GM18868 (cell line): ENCODE measurements at regions not wholly inside any gene's neighbourhood (a gene's known extent, or its start where the extent isn't known, plus 50 kb on each side); places are given as distances from the start of the nearest gene placed in this dataset.

Experiments used
- ATAC-seq: cut with Tn5 transposase; IDR thresholded peaks from one replicate; pipeline ENCODE4 v1.9.1; 2021; ENCODE audit warnings: mild to moderate bottlenecking, moderate library complexity; ENCODE audit not compliant: unreplicated experiment

GRCh38 chr17:73782641-73783381, 138.6 kb upstream of the SDK2 start:
- no peak for ATAC-seq

- no peak for ATAC-seq
Measured at GRCh38 chr17:73783382-73783766, 139.1 kb upstream of the SDK2 start.

- ATAC-seq = no peak
Measured at GRCh38 chr17:73783945-73784603, 139.8 kb upstream of the SDK2 start.

- no peak for ATAC-seq
Measured at GRCh38 chr17:73785496-73785895, 141.3 kb upstream of the SDK2 start.

GRCh38 chr17:73785958-73786743, 141.9 kb upstream of the SDK2 start:
- no peak for ATAC-seq

- ATAC-seq = no peak
Measured at GRCh38 chr17:73787076-73788059, 143.1 kb upstream of the SDK2 start.

DNA sequence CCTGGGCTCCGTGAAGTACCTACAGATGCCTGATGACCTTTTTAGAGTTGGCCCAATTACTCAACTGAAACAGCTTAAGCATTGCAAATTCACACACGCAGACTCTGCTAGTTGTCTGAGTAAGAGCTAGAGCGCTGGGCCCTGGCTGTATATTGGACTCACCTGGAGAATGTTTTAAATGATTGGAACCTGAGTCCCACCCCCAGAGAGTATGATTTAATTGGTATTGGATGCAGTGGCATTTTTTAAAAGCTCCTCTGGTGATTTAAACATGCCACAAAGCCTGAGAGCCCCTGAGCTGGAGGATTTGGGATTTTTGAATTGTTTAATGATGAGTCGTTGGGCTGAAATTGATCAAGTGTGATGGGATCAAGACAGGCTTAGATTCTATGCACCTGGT, 143.9 kb upstream of the SDK2 start:
- ATAC-seq = no peak

GRCh38 chr17:73791121-73791520, 146.9 kb upstream of the SDK2 start:
- ATAC-seq = no peak

- no peak for ATAC-seq
Measured at GRCh38 chr17:73791631-73792030, 147.4 kb upstream of the SDK2 start.

- no peak for ATAC-seq
Measured at GRCh38 chr17:73792994-73793393, 148.7 kb upstream of the SDK2 start.

DNA sequence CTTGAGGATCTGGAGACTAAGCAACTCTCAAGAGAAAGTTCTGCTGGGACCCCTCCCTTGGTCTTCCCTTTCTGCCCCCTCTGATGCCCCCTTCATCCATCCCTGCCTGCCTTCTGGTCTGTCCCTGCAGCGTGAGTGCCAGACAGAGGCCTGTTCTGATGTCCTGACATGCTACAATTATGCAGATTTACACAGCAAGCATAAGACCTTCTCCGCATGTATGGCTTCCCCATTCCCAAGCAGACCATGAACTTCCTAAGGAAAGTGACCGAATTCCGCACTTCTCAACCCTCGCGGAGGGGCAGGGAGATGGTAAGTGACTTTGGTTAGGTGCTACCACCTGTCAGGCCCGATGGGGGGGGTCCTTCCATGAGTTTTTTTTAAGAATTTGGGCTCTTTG, 150.1 kb upstream of the SDK2 start:
- no peak for ATAC-seq

DNA sequence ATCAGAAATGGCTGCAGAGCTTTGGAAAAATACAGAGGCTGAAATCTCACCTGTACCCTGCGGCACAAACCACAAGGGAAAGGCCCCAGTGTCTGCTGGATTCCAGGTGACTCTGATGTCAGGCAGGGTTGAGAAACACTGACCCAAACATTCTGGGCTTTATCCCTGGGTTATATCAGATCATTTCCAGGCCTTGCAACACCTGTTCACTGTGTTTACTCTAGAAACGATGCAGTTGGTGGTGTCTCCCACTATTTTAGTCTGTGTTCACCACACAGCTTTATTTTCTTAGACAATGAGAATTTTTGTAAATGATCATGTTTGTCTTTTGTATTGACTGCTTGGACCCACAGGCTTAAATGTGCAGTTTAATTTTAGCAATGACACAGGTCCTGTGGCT, 151.5 kb upstream of the SDK2 start:
- ATAC-seq = no peak

DNA sequence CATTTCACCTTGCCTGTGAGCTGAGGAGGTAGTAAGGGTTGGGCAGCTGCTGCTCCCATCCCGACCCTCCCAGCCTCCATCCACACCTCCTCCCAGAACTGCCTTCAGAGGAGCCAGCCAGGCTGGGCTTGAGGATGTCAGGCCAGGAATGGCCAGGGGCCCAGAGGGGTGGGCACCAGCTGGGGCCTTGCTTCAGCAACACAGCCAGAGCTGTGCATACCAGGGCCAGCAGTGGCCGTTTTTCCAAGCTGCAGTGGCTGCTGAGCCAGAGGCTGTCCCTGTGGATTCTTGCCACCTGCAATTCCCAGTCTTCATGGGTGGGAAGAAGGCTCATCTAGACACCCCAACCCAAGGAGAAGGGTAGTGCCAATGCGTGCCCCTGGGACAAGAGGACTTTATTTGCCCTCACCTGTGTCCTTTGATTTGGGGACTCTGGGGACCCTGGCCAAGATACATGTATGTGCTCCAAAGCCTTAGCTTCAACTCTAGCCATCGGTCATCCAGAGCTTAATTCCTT, 153.4 kb upstream of the SDK2 start:
- ATAC-seq = no peak

- ATAC-seq = no peak
Measured at GRCh38 chr17:73798111-73798748, 154.0 kb upstream of the SDK2 start.

GRCh38 chr17:73799096-73799495, 154.9 kb upstream of the SDK2 start:
- ATAC-seq = no peak

- no peak for ATAC-seq
Measured at GRCh38 chr17:73799781-73800627, 155.8 kb upstream of the SDK2 start.

- no peak for ATAC-seq
Measured at GRCh38 chr17:73800893-73801292, 156.6 kb upstream of the SDK2 start.

DNA sequence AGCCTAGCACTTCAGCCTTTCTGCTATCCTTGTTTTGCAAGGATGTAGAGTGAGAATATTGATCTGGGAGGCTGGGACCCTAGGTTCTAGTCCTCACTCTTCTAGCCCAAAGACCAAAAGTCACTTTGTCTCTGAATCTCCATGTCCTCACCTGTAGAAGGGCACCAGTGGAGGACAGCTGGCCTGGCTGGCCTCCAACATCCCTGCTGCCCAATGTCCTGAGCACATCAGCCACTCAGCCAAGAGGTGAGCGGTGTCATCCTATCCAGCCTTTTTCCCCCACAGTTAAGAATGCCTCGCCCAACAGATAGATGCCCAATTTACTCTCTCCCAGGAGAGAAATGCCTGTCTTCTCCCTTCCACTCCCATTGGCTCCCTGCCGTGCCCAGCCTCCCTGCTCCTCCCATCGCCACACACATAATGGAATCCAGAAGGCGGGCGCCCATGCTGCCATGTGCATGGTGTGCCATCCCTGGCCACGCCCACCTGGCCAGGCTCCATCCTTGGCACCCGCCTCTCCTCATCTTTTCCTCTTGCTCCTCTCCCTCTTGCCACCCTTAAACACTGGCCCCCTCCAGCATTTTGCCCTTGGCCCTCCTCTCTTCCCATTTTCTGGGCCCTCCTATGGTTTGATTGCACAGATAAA, 157.3 kb upstream of the SDK2 start:
- ATAC-seq = no peak

GRCh38 chr17:73802314-73802713, 158.1 kb upstream of the SDK2 start:
- ATAC-seq = no peak
